Vagina (tissue), 2 donors: ENCODE measurements at regions not wholly inside any gene's neighbourhood (a gene's known extent, or its start where the extent isn't known, plus 50 kb on each side); places are given as distances from the start of the nearest gene placed in this dataset.

Experiments used
- CTCF ChIP-seq, 3 experiments: fragments of 450-650 bp in 2 of 3; fragments of 200-600 bp in 1 of 3; sonication (generic) in 1 of 3; IDR thresholded peaks; one replicate each; pipeline ENCODE4 v1.5.1; 2017 to 2019; ENCODE audit warnings: antibody characterized with exemption in 3 of 3, mild to moderate bottlenecking in 2 of 3, moderate library complexity in 2 of 3
- POLR2A ChIP-seq, 2 donors: fragments of 450-650 bp; IDR thresholded peaks; one replicate each; pipeline ENCODE4 v1.6.1; 2017; ENCODE audit warnings: antibody characterized with exemption in 2 of 2, mild to moderate bottlenecking in 2 of 2, moderate library complexity in 2 of 2
- POLR2AphosphoS5 ChIP-seq, 2 donors: sonication (generic); formaldehyde crosslinking; IDR thresholded peaks; one replicate each; pipeline ENCODE4 v1.9.0; 2017; ENCODE audit warnings: antibody characterized with exemption in 2 of 2, mild to moderate bottlenecking in 2 of 2, low read depth in 1 of 2; ENCODE audit not compliant: insufficient read depth in 1 of 2

DNA sequence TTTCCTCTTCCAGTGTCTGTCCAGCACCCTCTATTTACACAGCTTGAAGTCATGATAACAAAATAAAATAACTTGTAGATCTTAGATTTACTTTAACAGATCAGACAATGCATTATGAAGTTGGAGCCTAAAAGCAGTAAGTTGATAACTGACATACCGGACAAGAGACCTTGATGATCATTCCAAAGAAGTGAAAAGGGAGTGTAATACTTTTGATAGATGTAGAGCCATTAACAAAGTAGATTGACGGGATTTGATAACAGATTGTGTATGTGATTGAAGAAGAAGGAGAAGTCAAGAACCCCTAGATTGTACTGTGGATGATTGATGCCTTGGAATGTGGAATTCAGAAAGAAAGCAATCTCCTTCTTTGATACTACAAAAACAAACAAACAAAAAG lies 403.8 kb upstream of the MGAT4C start:
- TF ChIP-seq CTCF (IDR thresholded peaks at IDR 0.05) (no peak), POLR2AphosphoS5 (IDR thresholded peaks at IDR 0.05; ENCODE audit: insufficient read depth in 1 of 2, low read depth in 1 of 2) (no peak), POLR2A (IDR thresholded peaks at IDR 0.05) (no peak)
